ENCODE measurements at regions not wholly inside any gene's neighbourhood (a gene's known extent, or its start where the extent isn't known, plus 50 kb on each side); places are given as distances from the start of the nearest gene placed in this dataset.

DNA sequence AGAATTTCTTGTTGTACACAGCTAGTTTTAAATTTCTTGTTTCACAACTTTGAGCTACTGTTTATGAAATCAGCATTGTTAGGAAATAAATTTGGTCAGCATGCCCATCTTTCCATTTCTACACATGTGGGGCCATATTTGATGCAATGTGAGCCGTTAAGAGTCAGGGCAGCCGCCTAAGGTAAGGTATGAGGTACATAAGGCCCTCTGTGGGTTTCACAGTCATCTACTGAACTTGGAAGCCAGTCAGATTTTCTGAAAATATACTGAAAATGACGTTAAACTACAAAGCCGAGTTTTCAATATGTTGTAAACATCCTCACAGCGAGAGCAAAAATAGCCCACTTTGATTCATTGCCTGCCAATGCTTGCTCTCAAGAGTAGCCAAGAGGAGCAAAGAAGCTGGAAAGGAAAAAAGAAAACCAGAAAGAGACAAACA is 94.7 kb upstream of the PDZRN3 start:
- intact Hi-C loops (cut with DNase I), result no loop called here
- H3K27ac ChIP-seq, result peak overlapping the region; percentile 64
- DNase-seq (ENCODE audit: extremely low spot score in 2 of 2), result no peak
- no peaks in the 10 kb centered on the region for H3K9me3 ChIP-seq
- H3K27me3 ChIP-seq, result no peaks in the 10 kb centered on the region
- H3K4me3 ChIP-seq, result peak overlapping the region in 1 of 2 donors; percentile 12
- TF ChIP-seq POLR2A (IDR thresholded peaks at IDR 0.05), result no peak
- peak in 1 of 2 donors; percentile 5 for TF ChIP-seq POLR2AphosphoS5 (IDR thresholded peaks at IDR 0.05; ENCODE audit: insufficient read depth in 1 of 2, low read depth in 1 of 2)
- no peak for TF ChIP-seq CTCF (IDR thresholded peaks at IDR 0.05)
- peaks cover 27% of the 10 kb centered on the region for H3K4me1 ChIP-seq
- H3K36me3 ChIP-seq, result no peaks in the 10 kb centered on the region

- TF ChIP-seq POLR2A (IDR thresholded peaks at IDR 0.05) (no peak), CTCF (IDR thresholded peaks at IDR 0.05) (no peak), POLR2AphosphoS5 (IDR thresholded peaks at IDR 0.05; ENCODE audit: insufficient read depth in 1 of 2, low read depth in 1 of 2) (no peak)
- no peaks in the 10 kb centered on the region for H3K27me3 ChIP-seq
- no peaks in the 10 kb centered on the region for H3K9me3 ChIP-seq
- no peaks in the 10 kb centered on the region for H3K36me3 ChIP-seq
- peak overlapping the region; percentile 64 for H3K27ac ChIP-seq
- peaks cover 27% of the 10 kb centered on the region for H3K4me1 ChIP-seq
- DNase-seq (ENCODE audit: extremely low spot score in 2 of 2), result no peak
- intact Hi-C loops (cut with DNase I), result no loop called here
- H3K4me3 ChIP-seq, result no peak overlapping the region
Observed at GRCh38 chr3:73718326-73719110, 93.8 kb upstream of the PDZRN3 start.

DNA sequence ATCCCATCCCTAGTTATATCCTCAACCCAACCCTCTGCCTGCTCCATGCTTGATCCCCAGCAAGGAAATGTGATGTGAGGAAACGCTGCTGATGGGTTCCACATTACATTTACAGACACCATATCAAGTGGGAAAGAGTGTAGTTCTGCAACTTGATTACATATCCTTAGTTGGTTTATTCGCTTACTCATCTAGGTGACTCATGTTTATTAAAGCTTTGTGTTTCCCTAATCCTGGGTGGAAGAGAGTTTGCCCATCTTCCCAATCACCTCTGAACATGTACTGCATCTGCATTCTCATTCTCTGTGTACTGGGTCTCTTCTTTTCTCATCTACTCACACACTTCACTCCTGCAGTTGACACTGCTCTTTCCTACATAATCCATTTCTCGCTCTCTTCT is 91.7 kb upstream of the PDZRN3 start:
- DNase-seq (ENCODE audit: extremely low spot score in 2 of 2), result no peak
- TF ChIP-seq POLR2AphosphoS5 (IDR thresholded peaks at IDR 0.05; ENCODE audit: insufficient read depth in 1 of 2, low read depth in 1 of 2) (peak in 1 of 2 donors; percentile 35), CTCF (IDR thresholded peaks at IDR 0.05) (no peak), POLR2A (IDR thresholded peaks at IDR 0.05) (no peak)
- Histone ChIP-seq H3K27me3 (no peaks in the 10 kb centered on the region), H3K36me3 (no peaks in the 10 kb centered on the region), H3K4me3 (no peak overlapping the region), H3K27ac (no peak overlapping the region), H3K4me1 (peaks cover 27% of the 10 kb centered on the region), H3K9me3 (no peaks in the 10 kb centered on the region)
- intact Hi-C loops (cut with DNase I), result no loop called here

GRCh38 chr3:73710340-73710739 is 85.6 kb upstream of the PDZRN3 start:
- intact Hi-C loops (cut with DNase I), result no loop called here
- TF ChIP-seq POLR2AphosphoS5 (IDR thresholded peaks at IDR 0.05; ENCODE audit: insufficient read depth in 1 of 2, low read depth in 1 of 2), result no peak
- no peak for TF ChIP-seq CTCF (IDR thresholded peaks at IDR 0.05)
- Histone ChIP-seq H3K9me3 (no peaks in the 10 kb centered on the region), H3K4me3 (no peak overlapping the region), H3K27ac (no peak overlapping the region), H3K36me3 (no peaks in the 10 kb centered on the region), H3K27me3 (no peaks in the 10 kb centered on the region), H3K4me1 (no peaks in the 10 kb centered on the region)
- no peak for DNase-seq (ENCODE audit: extremely low spot score in 2 of 2)

GRCh38 chr3:73709712-73710111 is 85.0 kb upstream of the PDZRN3 start:
- Histone ChIP-seq H3K4me1 (no peaks in the 10 kb centered on the region), H3K9me3 (no peaks in the 10 kb centered on the region), H3K27ac (no peak overlapping the region), H3K4me3 (no peak overlapping the region), H3K27me3 (no peaks in the 10 kb centered on the region), H3K36me3 (no peaks in the 10 kb centered on the region)
- no peak for DNase-seq (ENCODE audit: extremely low spot score in 2 of 2)
- no peak for TF ChIP-seq POLR2A (IDR thresholded peaks at IDR 0.05)
- no peak for TF ChIP-seq POLR2AphosphoS5 (IDR thresholded peaks at IDR 0.05; ENCODE audit: insufficient read depth in 1 of 2, low read depth in 1 of 2)
- no peak for TF ChIP-seq CTCF (IDR thresholded peaks at IDR 0.05)
- intact Hi-C loops (cut with DNase I), result no loop called here

Measured in vagina (tissue), 2 donors.